GM12801 (cell line): ENCODE measurements at regions not wholly inside any gene's neighbourhood (a gene's known extent, or its start where the extent isn't known, plus 50 kb on each side); places are given as distances from the start of the nearest gene placed in this dataset.

Experiments
- TF ChIP-seq, protein P1 (sequence below): IDR thresholded peaks from one replicate; pipeline ENCODE4 v1.5.1; 2011; ENCODE audit warnings: control low read depth; ENCODE audit not compliant: insufficient read length; ENCODE audit errors: extremely low read depth

DNA sequence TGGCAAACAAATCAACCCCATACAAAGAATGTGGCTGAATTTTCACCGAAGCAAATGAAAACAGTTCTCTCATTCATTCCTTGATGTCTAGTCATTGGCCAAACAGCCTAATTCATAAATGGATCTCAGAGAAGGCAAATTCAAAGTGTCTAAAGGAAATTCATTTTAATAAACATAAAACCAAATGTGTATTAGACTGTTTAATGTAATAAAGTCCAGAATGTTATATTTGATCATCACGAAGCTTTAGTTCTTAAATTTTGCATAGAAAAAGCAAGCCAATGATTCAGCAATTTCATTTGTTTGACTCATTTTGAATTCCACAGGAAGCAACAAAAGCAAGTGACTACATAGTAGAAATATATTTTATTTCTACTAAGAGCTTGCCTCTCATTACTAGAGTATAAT lies 379.2 kb upstream of the ADAMTS5 start:
- TF ChIP-seq, protein P1, sequence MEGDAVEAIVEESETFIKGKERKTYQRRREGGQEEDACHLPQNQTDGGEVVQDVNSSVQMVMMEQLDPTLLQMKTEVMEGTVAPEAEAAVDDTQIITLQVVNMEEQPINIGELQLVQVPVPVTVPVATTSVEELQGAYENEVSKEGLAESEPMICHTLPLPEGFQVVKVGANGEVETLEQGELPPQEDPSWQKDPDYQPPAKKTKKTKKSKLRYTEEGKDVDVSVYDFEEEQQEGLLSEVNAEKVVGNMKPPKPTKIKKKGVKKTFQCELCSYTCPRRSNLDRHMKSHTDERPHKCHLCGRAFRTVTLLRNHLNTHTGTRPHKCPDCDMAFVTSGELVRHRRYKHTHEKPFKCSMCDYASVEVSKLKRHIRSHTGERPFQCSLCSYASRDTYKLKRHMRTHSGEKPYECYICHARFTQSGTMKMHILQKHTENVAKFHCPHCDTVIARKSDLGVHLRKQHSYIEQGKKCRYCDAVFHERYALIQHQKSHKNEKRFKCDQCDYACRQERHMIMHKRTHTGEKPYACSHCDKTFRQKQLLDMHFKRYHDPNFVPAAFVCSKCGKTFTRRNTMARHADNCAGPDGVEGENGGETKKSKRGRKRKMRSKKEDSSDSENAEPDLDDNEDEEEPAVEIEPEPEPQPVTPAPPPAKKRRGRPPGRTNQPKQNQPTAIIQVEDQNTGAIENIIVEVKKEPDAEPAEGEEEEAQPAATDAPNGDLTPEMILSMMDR: no peak

DNA sequence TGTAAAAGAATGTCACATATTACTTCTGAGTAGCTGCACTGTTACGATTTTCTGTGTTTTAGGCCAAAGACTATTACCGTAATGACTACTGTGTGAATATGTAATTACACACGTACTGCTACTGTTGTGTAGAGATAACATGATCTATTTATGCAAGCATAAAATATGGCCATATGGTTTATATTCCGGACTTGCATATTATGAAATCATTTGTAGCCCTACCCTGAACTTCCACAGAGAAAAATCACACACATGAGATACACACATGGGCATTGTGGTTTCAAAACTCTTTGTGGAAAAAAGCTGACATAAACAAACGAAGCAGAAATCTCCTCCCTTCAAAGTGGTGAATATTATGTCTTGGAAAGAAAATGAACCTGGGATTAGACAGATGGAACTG lies 373.0 kb upstream of the ADAMTS5 start:
- TF ChIP-seq, protein P1: no peak

DNA sequence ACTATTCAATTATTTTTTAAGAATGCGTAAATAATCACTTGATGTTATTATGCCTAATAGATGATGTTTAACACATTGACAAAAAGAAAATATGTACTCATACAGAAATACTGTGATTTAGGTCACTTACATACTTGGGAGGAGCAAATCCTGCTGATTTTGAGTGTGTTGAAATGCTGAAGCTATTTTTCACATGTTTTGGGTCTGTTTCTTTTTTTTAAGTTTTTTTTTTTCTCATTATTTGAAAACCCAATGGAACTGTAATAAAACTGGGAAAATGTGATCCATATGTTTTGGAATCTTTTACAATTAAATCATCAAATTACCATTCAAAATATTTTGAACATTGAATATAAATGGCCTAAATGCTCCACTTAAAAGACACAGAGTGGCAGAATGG lies 366.2 kb upstream of the ADAMTS5 start:
- TF ChIP-seq, protein P1: no peak

DNA sequence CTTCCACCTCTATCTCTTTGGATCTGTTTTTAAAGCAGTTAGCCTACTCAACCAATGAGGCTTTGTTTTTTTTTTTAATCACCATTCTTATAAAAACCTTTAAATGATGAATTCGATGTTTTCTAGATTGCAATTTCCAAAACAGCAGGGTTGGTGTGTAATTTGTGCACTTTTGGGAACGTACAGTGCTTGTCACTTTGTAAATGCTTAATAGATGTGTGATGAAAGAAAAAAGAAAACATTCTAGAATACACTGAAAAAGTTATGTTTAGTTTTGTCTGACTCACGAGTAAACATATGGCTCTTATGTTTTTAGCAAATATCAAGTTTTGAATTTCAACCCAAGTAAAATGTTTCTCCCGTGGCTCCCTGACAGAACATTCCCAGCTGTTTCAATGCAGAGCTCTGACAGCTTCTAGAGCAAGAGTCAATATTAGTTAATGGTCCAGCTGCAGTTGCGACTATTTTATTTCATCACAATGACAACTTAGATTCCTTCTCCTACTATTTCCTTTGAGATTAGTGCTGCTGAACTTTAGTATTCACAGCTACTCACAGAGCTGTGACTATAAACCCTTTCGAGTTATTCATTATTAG lies 362.5 kb upstream of the ADAMTS5 start:
- TF ChIP-seq, protein P1: no peak

DNA sequence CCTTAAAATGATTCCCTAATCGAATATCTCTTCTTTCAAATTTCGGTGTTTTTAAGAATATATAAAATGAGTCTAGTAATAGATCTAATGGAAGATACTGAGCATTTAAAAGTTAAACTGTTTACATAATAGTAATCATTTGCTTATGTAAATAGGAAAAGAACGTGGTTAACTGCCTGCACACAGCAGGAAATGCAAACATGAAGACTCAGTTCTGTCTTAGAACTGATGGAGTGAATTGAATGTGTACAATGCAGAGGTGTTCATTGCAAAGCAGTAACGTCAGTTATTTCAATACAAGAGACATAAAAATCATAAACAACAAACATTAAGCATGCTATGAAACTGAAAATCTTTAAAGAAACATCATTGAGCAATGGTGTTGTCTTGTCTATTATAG lies 359.4 kb upstream of the ADAMTS5 start:
- TF ChIP-seq, protein P1: no peak

DNA sequence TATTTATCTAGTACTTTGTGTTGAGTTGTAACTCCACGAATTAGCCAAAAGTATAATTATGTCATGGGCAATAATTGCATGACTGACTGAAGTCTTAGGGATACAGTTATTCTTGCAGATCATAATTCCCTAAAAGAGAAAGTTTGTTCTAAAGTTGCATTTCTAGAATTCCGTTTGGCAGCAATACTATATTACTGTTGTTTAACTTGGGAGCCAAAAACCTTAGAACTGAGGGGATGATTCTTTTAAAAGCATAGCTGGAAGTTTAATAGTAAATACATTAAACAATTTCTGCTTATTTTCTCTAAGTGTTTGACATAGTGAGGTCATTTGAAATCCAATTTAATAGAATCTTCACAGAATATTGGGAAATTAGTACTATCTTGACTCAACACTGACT lies 356.4 kb upstream of the ADAMTS5 start:
- TF ChIP-seq, protein P1: no peak

DNA sequence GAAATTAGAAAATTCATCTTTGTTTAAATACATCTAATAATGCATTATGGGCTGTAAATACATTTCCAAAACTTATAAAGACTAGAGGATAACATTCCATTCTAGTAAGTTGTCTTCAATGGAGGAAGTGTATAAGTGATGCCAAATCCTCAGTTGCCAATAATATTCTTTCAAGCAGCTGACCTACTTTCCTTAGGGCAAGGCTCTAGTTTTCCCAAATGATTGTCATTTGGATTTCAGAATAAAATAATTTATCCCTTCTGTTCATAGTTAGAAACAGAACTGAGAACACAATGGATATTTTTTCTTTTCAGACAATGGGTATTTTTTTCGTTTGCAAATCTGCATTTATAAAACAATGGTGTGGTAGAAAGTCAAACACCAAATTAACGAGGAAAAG lies 354.9 kb upstream of the ADAMTS5 start:
- TF ChIP-seq, protein P1: no peak

DNA sequence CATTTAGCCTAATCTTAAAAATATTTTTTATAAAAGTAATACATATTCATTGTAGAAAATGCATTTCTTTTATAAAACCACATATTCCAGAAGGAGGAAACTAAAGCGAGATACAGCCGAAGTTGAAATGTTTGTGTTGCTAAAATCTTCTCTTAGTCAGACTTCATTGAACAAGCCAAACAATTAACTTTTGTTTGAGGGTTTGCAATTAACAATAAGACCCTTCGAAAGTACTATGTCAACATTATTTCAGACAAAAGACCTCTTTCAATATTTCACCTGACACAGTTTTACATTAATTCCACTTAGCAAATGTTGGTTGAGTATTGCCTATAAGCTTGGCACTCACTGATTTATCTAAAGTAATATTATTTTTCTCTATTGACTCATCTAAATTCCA lies 354.0 kb upstream of the ADAMTS5 start:
- TF ChIP-seq, protein P1: no peak
